Osteoblast (primary cell): ENCODE measurements at regions not wholly inside any gene's neighbourhood (a gene's known extent, or its start where the extent isn't known, plus 50 kb on each side); places are given as distances from the start of the nearest gene placed in this dataset.

Source experiments
- DNase-seq: peaks from one replicate; pipeline ENCODE4 v3.0.0; 2011; ENCODE audit warnings: low spot score, mixed read lengths; ENCODE audit not compliant: insufficient read length; ENCODE audit errors: missing footprints
- H2AFZ ChIP-seq: 2 replicates; pipeline ENCODE4 v1.6.0; 2011; ENCODE audit warnings: mild to moderate bottlenecking, low read length
- H3K27ac ChIP-seq: 2 replicates; pipeline ENCODE4 v1.5.1; 2011; ENCODE audit warnings: mild to moderate bottlenecking, low read depth, low read length, moderate library complexity
- H3K27me3 ChIP-seq: 2 replicates; pipeline ENCODE4 v1.6.0; 2012; ENCODE audit warnings: mild to moderate bottlenecking, control low read depth, inconsistent platforms, low read length, moderate library complexity; ENCODE audit not compliant: insufficient read depth
- H3K36me3 ChIP-seq: 2 replicates; pipeline ENCODE4 v1.5.1; 2011; ENCODE audit warnings: mild to moderate bottlenecking, low read length, control low read depth, moderate library complexity; ENCODE audit not compliant: insufficient read depth
- H3K4me1 ChIP-seq: 2 replicates; pipeline ENCODE4 v1.5.1; 2011; ENCODE audit warnings: mild to moderate bottlenecking, low read length, control low read depth, moderate library complexity; ENCODE audit not compliant: insufficient read depth
- H3K4me2 ChIP-seq: 2 replicates; pipeline ENCODE4 v1.6.0; 2011; ENCODE audit warnings: mild to moderate bottlenecking, low read length; ENCODE audit not compliant: insufficient read depth
- H3K4me3 ChIP-seq: fragments of 200-600 bp; sonication (generic); 3 replicates; pipeline ENCODE4 v1.5.1; 2012; ENCODE audit warnings: mild to moderate bottlenecking, low read length, inconsistent platforms; ENCODE audit not compliant: insufficient read depth
- H3K79me2 ChIP-seq: 2 replicates; pipeline ENCODE4 v1.6.0; 2012; ENCODE audit warnings: mild to moderate bottlenecking, low read length, control low read depth, inconsistent platforms; ENCODE audit not compliant: insufficient read depth
- H3K9me3 ChIP-seq: 2 replicates; pipeline ENCODE4 v1.5.1; 2011; ENCODE audit warnings: low read depth, low read length, control low read depth
- H4K20me1 ChIP-seq: 2 replicates; pipeline ENCODE4 v1.6.0; 2012; ENCODE audit warnings: mild to moderate bottlenecking, low read length, control low read depth; ENCODE audit not compliant: insufficient read depth
- TF ChIP-seq, protein P1 (sequence below): IDR thresholded peaks from 2 replicates; pipeline ENCODE4 v1.5.1; 2011; ENCODE audit warnings: mild to moderate bottlenecking, low read depth, low read length, moderate library complexity; ENCODE audit errors: extremely low read depth

DNA sequence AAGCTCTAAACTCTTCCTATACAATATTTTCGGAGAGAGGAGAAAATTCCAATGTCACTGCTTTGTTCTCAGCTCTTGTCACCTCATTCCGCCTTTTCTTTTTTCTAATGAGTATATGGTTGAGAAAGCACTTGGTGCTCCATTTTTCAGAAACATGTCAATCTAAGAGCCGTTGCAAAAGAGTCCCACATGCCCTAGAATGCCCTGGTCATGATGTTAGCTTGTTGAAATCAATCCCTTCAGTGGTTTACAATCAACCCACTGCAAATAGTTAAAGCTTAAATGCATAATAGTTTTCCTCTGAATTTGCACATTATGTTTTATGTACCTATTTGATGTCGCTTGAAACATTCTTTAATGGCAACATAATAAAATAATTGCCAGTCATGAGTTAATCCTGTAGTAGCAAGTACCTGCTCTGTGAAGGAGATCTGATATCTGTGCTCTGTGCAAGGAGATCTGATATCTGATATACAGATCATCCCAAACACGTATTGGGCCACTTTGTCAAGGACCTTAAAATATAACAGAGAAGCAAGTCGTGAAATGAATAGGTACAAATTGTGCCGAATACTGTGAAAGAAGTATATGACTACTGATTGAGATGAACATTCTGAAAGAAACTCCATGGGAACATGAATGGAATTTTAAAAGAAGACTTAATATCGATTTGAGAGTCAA is 1633.5 kb downstream of the SUCLG1 start:
- Histone ChIP-seq H3K4me1 (no peaks in the 10 kb centered on the region), H3K79me2 (no peaks in the 10 kb centered on the region), H3K4me3 (no peak overlapping the region), H4K20me1 (no peaks in the 10 kb centered on the region), H3K27ac (no peak overlapping the region), H3K36me3 (no peaks in the 10 kb centered on the region), H3K4me2 (no peak overlapping the region), H3K9me3 (no peaks in the 10 kb centered on the region), H3K27me3 (no peaks in the 10 kb centered on the region), H2AFZ (no peak overlapping the region)
- DNase-seq = no peak
- TF ChIP-seq, protein P1, sequence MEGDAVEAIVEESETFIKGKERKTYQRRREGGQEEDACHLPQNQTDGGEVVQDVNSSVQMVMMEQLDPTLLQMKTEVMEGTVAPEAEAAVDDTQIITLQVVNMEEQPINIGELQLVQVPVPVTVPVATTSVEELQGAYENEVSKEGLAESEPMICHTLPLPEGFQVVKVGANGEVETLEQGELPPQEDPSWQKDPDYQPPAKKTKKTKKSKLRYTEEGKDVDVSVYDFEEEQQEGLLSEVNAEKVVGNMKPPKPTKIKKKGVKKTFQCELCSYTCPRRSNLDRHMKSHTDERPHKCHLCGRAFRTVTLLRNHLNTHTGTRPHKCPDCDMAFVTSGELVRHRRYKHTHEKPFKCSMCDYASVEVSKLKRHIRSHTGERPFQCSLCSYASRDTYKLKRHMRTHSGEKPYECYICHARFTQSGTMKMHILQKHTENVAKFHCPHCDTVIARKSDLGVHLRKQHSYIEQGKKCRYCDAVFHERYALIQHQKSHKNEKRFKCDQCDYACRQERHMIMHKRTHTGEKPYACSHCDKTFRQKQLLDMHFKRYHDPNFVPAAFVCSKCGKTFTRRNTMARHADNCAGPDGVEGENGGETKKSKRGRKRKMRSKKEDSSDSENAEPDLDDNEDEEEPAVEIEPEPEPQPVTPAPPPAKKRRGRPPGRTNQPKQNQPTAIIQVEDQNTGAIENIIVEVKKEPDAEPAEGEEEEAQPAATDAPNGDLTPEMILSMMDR = no peak

DNA sequence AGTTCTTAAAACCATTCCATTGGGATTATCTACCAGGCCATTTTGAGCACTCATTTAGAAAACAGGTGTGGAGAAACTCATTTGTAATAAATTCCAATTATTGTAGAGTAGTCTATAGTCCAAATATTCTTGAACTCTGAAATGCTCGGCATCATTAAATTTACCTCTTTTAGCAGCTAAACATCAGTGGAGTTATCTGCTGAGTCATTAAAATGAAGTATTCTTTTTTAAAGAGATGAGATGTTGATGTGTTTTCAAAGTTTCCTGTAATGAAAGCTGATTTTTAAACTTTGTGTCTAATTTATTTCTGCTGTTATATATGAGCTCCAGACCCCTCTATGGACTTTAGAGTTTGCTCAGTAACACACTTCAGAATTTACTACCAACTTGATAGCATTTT is 1635.2 kb downstream of the SUCLG1 start:
- Histone ChIP-seq H3K36me3 (no peaks in the 10 kb centered on the region), H3K4me3 (no peak overlapping the region), H3K4me2 (no peak overlapping the region), H3K9me3 (peaks cover 2% of the 10 kb centered on the region), H3K27ac (no peak overlapping the region), H3K27me3 (no peaks in the 10 kb centered on the region), H3K79me2 (no peaks in the 10 kb centered on the region), H3K4me1 (no peaks in the 10 kb centered on the region), H2AFZ (no peak overlapping the region), H4K20me1 (no peaks in the 10 kb centered on the region)
- TF ChIP-seq, protein P1 = no peak
- DNase-seq = no peak

DNA sequence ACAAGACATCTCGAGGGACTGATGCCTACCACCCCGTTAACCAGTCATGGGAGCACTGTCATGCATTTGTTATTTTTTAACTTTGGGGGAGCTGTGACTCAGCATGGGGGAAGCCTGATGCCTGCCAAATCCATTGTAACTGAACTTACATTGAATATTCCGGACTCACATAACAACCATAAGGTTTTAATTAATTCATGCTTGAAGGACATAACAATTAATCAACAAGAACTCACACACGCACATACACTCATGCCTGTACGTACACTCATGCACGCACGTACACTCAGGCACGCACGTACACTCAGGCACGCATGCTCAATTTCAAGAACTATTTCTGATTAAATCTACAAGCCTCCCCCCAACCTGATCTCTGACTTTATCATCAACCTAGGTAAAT is 1639.1 kb downstream of the SUCLG1 start:
- DNase-seq = no peak
- TF ChIP-seq, protein P1 = no peak
- H4K20me1 ChIP-seq = no peaks in the 10 kb centered on the region

DNA sequence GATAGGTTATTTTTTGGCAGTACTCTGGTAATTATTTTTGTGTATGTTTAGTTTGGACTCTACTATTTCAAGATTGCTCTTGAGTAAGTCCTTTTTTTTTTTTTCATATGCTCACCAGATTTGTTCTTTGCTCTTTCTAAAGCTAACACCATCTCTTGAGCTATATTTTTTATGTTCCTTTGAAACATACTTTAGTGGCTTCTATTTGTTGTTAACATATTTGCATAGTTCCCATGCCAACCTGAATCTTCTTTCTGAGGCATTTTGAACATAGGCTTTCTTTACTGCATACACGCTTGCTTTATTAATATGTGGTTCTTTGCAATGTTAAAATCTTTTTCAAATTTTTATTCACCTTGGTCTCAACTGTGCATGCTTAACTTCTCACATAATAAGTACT is 1644.9 kb downstream of the SUCLG1 start:
- Histone ChIP-seq H3K36me3 (no peaks in the 10 kb centered on the region), H3K4me2 (no peak overlapping the region), H3K4me1 (no peaks in the 10 kb centered on the region), H3K79me2 (no peaks in the 10 kb centered on the region), H3K27ac (no peak overlapping the region), H3K4me3 (no peak overlapping the region), H3K27me3 (no peaks in the 10 kb centered on the region), H2AFZ (no peak overlapping the region), H4K20me1 (no peaks in the 10 kb centered on the region), H3K9me3 (no peaks in the 10 kb centered on the region)
- TF ChIP-seq, protein P1 = no peak
- DNase-seq = no peak

More for the DNA sequence above, 1639.1 kb downstream of the SUCLG1 start:
- H3K36me3 ChIP-seq = no peaks in the 10 kb centered on the region
- no peaks in the 10 kb centered on the region for H3K79me2 ChIP-seq
- H3K4me1 ChIP-seq = no peaks in the 10 kb centered on the region
- H2AFZ ChIP-seq = no peak overlapping the region
- H3K9me3 ChIP-seq = peaks cover 2% of the 10 kb centered on the region
- H3K27ac ChIP-seq = no peak overlapping the region
- H3K27me3 ChIP-seq = no peaks in the 10 kb centered on the region
- H3K4me2 ChIP-seq = no peak overlapping the region
- no peak overlapping the region for H3K4me3 ChIP-seq
